GM12865 (cell line): ENCODE measurements at regions not wholly inside any gene's neighbourhood (a gene's known extent, or its start where the extent isn't known, plus 50 kb on each side); places are given as distances from the start of the nearest gene placed in this dataset.
A peak's percentile ranks its signal among the peaks of the same experiment; 100 is the strongest.
"Not testable (repeated sequence)": the region's sequence is repeated elsewhere in the genome, so short reads cannot be mapped to it uniquely, and the experiment has no call there.

Experiments
- DNase-seq: peaks from one replicate; pipeline ENCODE4 v3.0.0; 2010; ENCODE audit warnings: low read depth
- H3K4me3 ChIP-seq: 2 replicates; pipeline ENCODE4 v1.5.1; 2011; ENCODE audit warnings: mild to moderate bottlenecking, low read depth, low read length, control low read depth
- TF ChIP-seq, protein P1 (sequence below): IDR thresholded peaks from 2 replicates; pipeline ENCODE4 v1.5.1; 2011; ENCODE audit warnings: low read length, control low read depth, low read depth, inconsistent platforms; ENCODE audit not compliant: insufficient read depth; ENCODE audit errors: missing control alignments

DNA sequence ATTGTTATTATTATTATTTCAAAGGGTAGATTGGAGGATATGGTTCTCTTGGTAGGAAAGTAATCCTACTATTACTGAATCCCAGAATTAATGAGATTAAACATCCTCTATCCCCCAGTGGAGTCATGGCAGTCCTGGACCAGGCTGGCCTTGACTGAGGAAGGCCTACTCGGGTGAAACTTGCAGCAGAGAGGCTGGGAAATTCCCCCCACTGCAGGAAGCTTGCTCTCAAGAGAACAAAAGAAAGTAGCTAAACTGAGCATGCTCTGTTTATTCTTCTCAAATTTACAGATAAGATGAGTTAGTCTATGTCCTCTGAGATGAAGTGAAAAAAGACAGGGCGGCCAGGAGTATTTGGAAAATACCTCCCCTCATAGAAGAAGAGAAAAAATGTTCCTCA, 233.9 kb upstream of the RPS23 start:
- peak; percentile 58 for DNase-seq
- H3K4me3 ChIP-seq: no peak overlapping the region
- TF ChIP-seq, protein P1, sequence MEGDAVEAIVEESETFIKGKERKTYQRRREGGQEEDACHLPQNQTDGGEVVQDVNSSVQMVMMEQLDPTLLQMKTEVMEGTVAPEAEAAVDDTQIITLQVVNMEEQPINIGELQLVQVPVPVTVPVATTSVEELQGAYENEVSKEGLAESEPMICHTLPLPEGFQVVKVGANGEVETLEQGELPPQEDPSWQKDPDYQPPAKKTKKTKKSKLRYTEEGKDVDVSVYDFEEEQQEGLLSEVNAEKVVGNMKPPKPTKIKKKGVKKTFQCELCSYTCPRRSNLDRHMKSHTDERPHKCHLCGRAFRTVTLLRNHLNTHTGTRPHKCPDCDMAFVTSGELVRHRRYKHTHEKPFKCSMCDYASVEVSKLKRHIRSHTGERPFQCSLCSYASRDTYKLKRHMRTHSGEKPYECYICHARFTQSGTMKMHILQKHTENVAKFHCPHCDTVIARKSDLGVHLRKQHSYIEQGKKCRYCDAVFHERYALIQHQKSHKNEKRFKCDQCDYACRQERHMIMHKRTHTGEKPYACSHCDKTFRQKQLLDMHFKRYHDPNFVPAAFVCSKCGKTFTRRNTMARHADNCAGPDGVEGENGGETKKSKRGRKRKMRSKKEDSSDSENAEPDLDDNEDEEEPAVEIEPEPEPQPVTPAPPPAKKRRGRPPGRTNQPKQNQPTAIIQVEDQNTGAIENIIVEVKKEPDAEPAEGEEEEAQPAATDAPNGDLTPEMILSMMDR: no peak

DNA sequence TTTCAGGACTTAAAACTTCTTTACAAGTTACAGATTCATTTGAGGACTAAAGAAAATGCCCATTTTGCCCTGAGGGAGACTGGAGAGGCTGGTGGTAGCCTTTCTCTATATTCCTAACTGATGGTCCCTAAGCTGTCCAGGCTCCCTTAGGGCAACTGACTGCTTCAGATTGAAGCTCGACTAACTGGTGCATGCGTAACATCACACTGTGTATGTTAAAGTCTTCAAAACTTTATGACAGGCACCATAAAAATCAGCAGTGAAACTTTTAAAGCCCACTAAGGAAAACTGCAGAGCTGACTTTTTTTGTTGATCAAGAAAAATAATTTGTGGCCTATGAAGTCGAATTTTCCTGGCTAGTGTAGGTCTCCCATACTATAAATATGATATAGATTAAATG, 233.0 kb upstream of the RPS23 start:
- TF ChIP-seq, protein P1: no peak
- no peak for DNase-seq
- no peak overlapping the region for H3K4me3 ChIP-seq

DNA sequence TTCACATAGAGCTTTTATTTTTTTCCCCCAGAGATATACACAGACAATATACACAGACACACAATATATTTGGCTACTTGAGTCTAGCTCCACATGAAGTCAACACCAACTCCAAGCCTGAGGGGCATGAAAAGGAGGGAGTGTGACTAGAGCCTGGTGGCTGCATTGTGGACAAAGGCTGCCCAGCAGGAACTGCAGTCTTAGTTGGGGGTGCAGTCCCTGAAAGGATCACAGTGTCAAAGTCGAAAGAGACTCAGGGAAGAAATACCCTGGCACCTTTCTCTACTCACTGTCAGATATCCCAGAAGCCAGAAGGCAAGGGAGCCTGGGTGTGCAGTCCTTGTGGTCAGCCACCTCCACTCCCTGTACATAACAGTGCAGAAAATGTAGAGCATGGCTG, 231.6 kb upstream of the RPS23 start:
- no peak overlapping the region for H3K4me3 ChIP-seq
- TF ChIP-seq, protein P1: no peak
- DNase-seq: no peak

DNA sequence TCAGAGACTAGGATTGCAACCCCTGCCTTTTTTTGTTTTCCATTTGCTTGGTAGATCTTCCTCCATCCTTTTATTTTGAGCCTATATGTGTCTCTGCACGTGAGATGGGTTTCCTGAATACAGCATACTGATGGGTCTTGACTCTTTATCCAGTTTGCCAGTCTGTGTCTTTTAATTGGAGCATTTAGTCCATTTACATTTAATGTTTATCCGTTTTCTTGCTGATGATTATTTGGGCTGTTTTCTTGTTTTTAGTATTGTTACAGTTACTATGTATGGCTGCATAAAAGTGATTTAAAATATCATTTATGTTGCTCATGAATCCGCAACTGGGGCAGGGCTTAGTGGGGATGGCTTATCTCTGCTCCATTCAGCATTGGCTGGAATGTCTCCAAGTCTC, 228.2 kb upstream of the RPS23 start:
- not testable (repeated sequence) for H3K4me3 ChIP-seq, DNase-seq

DNA sequence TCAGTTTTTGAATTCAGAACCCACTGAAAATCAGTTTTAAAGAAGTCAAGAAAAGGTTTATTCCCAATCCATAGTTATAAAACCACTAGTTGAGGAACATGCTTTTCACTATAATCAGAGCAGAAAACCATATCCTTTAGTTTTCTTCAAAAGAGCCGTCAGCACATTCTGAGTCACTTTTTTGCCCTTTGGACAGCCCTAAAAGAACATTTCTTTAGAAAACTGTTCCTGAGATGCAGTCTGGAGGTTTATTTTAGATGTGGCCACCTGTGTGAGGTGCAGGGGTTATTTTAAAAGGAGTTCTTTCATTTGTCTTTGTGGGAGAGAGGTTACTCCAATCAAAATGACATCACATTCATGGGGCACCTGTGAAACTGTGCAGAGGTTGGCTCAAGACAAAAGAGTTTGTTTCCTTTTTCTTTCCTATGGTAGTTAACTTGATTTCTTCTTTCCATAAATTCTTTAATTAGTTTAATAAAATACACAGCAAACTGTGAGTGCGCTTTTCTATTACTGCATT, 221.6 kb upstream of the RPS23 start:
- DNase-seq: no peak
- TF ChIP-seq, protein P1: no peak
- no peak overlapping the region for H3K4me3 ChIP-seq

DNA sequence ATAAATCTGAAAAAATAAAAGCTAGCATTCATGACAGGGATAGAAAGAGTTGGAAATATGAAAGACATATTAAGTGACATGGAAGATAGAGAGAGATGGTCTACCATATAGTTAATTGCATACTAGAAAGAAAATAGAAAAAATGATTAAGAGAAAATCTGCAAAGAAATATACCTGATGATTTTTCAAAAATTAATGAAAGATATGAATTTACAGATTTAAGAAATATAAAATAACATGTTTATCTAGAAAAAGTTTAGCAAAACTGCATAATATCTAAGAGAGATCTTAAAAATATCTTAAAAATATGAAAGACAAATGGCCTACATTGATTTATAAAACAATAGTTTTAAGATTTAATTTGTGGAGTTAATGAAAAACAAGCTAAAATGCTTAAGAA, 219.1 kb upstream of the RPS23 start:
- H3K4me3 ChIP-seq: no peak overlapping the region
- TF ChIP-seq, protein P1: no peak
- no peak for DNase-seq

DNA sequence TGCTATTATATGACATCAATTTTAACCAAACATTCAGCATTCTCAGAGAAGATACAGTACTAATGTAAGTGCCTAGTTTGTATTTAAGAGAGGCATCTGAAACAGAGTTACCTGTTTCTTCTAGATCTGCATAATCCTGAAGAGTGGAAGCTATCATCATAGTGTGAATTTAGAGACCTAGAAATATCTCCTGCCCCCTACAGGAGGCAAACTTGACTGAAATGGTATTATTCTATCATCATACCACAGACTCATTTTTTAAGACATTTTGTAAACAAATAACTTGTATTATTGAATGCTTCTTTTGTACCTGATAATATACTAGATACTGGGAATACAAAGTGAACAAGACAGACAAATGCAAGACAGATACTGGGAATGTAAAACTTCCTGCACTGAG, 216.8 kb upstream of the RPS23 start:
- H3K4me3 ChIP-seq: no peak overlapping the region
- TF ChIP-seq, protein P1: peak; percentile 4
- no peak for DNase-seq

DNA sequence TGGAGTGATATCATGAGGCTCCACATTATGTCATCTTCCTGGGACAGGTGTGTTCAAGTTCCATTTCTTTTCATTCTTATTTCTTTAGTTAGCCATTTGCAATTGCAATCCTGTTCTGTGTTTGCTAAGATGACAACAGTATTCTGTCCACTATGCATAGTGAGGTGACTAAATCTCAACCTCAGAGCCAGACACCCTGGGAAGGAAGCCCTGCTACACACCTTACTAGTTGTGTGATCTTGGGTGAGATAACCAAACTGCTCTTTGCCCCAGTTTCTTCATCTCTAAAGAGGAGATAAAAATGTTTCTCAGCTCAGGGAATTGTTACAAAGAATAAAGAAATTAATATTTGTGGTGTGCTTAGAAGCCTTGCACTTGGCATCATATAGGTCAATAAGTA, 215.1 kb upstream of the RPS23 start:
- no peak overlapping the region for H3K4me3 ChIP-seq
- TF ChIP-seq, protein P1: no peak
- no peak for DNase-seq
